H9 (cell line): ENCODE measurements at regions not wholly inside any gene's neighbourhood (a gene's known extent, or its start where the extent isn't known, plus 50 kb on each side); places are given as distances from the start of the nearest gene placed in this dataset.
"Not testable (repeated sequence)": the region's sequence is repeated elsewhere in the genome, so short reads cannot be mapped to it uniquely, and the experiment has no call there.

ENCODE experiments used
- DNase-seq: peaks from one replicate; pipeline ENCODE4 v3.0.0-alpha.2; 2017
- H2AFZ ChIP-seq: one replicate; pipeline ENCODE4 v1.6.1; 2013; ENCODE audit warnings: mild to moderate bottlenecking, low read length, control low read depth, moderate library complexity
- H2AK5ac ChIP-seq: 2 replicates; pipeline ENCODE4 v1.6.1; 2013; ENCODE audit warnings: low read length, control low read depth, mixed read lengths; ENCODE audit not compliant: insufficient read length
- H2BK120ac ChIP-seq: one replicate; pipeline ENCODE4 v1.6.1; 2013; ENCODE audit warnings: low read depth, mild to moderate bottlenecking, low read length, control low read depth, inconsistent platforms; ENCODE audit not compliant: poor library complexity, severe bottlenecking
- H2BK12ac ChIP-seq: 2 replicates; pipeline ENCODE4 v1.6.1; 2013; ENCODE audit warnings: low read length, control low read depth, mixed read lengths, low read depth; ENCODE audit not compliant: insufficient read length
- H2BK15ac ChIP-seq: 2 replicates; pipeline ENCODE4 v1.6.1; 2013; ENCODE audit warnings: low read depth, low read length, control low read depth
- H2BK20ac ChIP-seq: one replicate; pipeline ENCODE4 v1.6.1; 2013; ENCODE audit warnings: low read depth, mild to moderate bottlenecking, low read length, control low read depth, inconsistent platforms; ENCODE audit not compliant: poor library complexity, severe bottlenecking
- H2BK5ac ChIP-seq: 2 replicates; pipeline ENCODE4 v1.6.1; 2013; ENCODE audit warnings: low read length, control low read depth, mixed read lengths; ENCODE audit not compliant: insufficient read length
- H3K14ac ChIP-seq: 2 replicates; pipeline ENCODE4 v1.6.1; 2013; ENCODE audit warnings: low read length, control low read depth; ENCODE audit not compliant: insufficient read depth
- H3K18ac ChIP-seq: 2 replicates; pipeline ENCODE4 v1.6.1; 2013; ENCODE audit warnings: low read depth, mild to moderate bottlenecking, mixed read lengths, low read length, control low read depth; ENCODE audit not compliant: insufficient read length
- H3K23ac ChIP-seq: 2 replicates; pipeline ENCODE4 v1.6.1; 2013; ENCODE audit warnings: low read length, control low read depth, mixed read lengths, low read depth; ENCODE audit not compliant: insufficient read length
- H3K23me2 ChIP-seq: 2 replicates; pipeline ENCODE4 v1.6.1; 2013; ENCODE audit warnings: low read depth, mild to moderate bottlenecking, mixed read lengths, low read length, control low read depth; ENCODE audit not compliant: insufficient read length, poor library complexity, severe bottlenecking
- H3K27ac ChIP-seq: 2 replicates; pipeline ENCODE4 v1.5.1; 2013; ENCODE audit warnings: low read length, control low read depth, mixed read lengths, low read depth; ENCODE audit not compliant: insufficient read length
- H3K27me3 ChIP-seq: 2 replicates; pipeline ENCODE4 v1.6.1; 2013; ENCODE audit warnings: low read length, control low read depth, inconsistent platforms; ENCODE audit not compliant: insufficient read depth
- H3K4ac ChIP-seq: 2 replicates; pipeline ENCODE4 v1.6.1; 2013; ENCODE audit warnings: low read depth, mild to moderate bottlenecking, control low read depth, inconsistent platforms, low read length, moderate library complexity
- H3K4me1 ChIP-seq: 2 replicates; pipeline ENCODE4 v1.6.1; 2013; ENCODE audit warnings: low read length, control low read depth, inconsistent platforms; ENCODE audit not compliant: insufficient read depth
- H3K4me2 ChIP-seq: 2 replicates; pipeline ENCODE4 v1.6.1; 2013; ENCODE audit warnings: low read length, control low read depth, mixed read lengths; ENCODE audit not compliant: insufficient read length, insufficient read depth
- H3K56ac ChIP-seq: 2 replicates; pipeline ENCODE4 v1.6.1; 2013; ENCODE audit warnings: low read depth, mild to moderate bottlenecking, mixed read lengths, low read length, control low read depth; ENCODE audit not compliant: insufficient read length
- H3K79me1 ChIP-seq: 2 replicates; pipeline ENCODE4 v1.6.1; 2013; ENCODE audit warnings: low read depth, mild to moderate bottlenecking, moderate library complexity, low read length, control low read depth, inconsistent platforms; ENCODE audit not compliant: insufficient read depth, poor library complexity, severe bottlenecking
- H3K79me2 ChIP-seq: 2 replicates; pipeline ENCODE4 v1.6.1; 2013; ENCODE audit warnings: low read length, control low read depth, inconsistent platforms; ENCODE audit not compliant: insufficient read depth
- H3K9ac ChIP-seq: 2 replicates; pipeline ENCODE4 v1.6.1; 2013; ENCODE audit warnings: low read length, control low read depth, mixed read lengths; ENCODE audit not compliant: insufficient read length; ENCODE audit errors: extremely low read depth
- H3K9me3 ChIP-seq: one replicate; pipeline ENCODE4 v1.6.1; 2013; ENCODE audit warnings: low read depth, low read length, inconsistent platforms; ENCODE audit not compliant: control insufficient read depth
- H3T11ph ChIP-seq: one replicate; pipeline ENCODE4 v1.6.1; 2013; ENCODE audit warnings: mild to moderate bottlenecking, low read length, control low read depth, inconsistent platforms
- H4K20me1 ChIP-seq: one replicate; pipeline ENCODE4 v1.6.1; 2013; ENCODE audit not compliant: control insufficient read depth, insufficient read length, insufficient read depth
- H4K5ac ChIP-seq: 2 replicates; pipeline ENCODE4 v1.6.1; 2013; ENCODE audit warnings: low read depth, mild to moderate bottlenecking, mixed read lengths, low read length, control low read depth; ENCODE audit not compliant: insufficient read length
- H4K8ac ChIP-seq: replicated peaks from 2 replicates; pipeline ENCODE4 v1.6.1; 2013; ENCODE audit warnings: low read length, control low read depth, mixed read lengths, low read depth; ENCODE audit not compliant: insufficient read length
- H4K91ac ChIP-seq: 2 replicates; pipeline ENCODE4 v1.6.1; 2013; ENCODE audit warnings: low read depth, mild to moderate bottlenecking, moderate library complexity, mixed read lengths, low read length, control low read depth; ENCODE audit not compliant: insufficient read length
- H3K27ac Mint-ChIP-seq, 3 experiments: 2 replicates in 2 of 3; 3 replicates in 1 of 3; pipeline ENCODE4 v1.8.0; 2020 to 2021; ENCODE audit warnings: mixed read lengths in 3 of 3, mild to moderate bottlenecking in 1 of 3, moderate library complexity in 1 of 3
- H3K27me3 Mint-ChIP-seq: 2 replicates; pipeline ENCODE4 v1.8.0; 2021; ENCODE audit warnings: low read depth, mild to moderate bottlenecking, moderate library complexity, mixed read lengths
- H3K36me3 Mint-ChIP-seq, 3 experiments: 2 replicates in 2 of 3; 3 replicates in 1 of 3; pipeline ENCODE4 v1.8.0; 2020 to 2021; ENCODE audit warnings: low read depth in 3 of 3, mixed read lengths in 3 of 3; ENCODE audit not compliant: insufficient read depth in 1 of 3
- H3K4me1 Mint-ChIP-seq, 2 experiments: 2 replicates each; pipeline ENCODE4 v1.8.0; 2020; ENCODE audit warnings: mixed read lengths in 2 of 2
- H3K4me3 Mint-ChIP-seq, 2 experiments: 2 replicates in 1 of 2; 3 replicates in 1 of 2; pipeline ENCODE4 v1.8.0; 2020 to 2021; ENCODE audit warnings: mild to moderate bottlenecking in 2 of 2, mixed read lengths in 2 of 2, moderate library complexity in 1 of 2
- H3K9me3 Mint-ChIP-seq, 2 experiments: 2 replicates in 1 of 2; 3 replicates in 1 of 2; pipeline ENCODE4 v1.8.0; 2020; ENCODE audit warnings: mild to moderate bottlenecking in 2 of 2, mixed read lengths in 2 of 2, moderate library complexity in 1 of 2
- WGBS: extraction: QIAGEN DNeasy Blood & Tissue Kit; methylation state at CpG from one replicate; pipeline ENCODE4 v1.1.7; 2013; ENCODE audit warnings: missing lambda C conversion rate, low lambda C conversion rate, mixed read lengths; ENCODE audit not compliant: insufficient read length; ENCODE audit errors: extremely low coverage; 5-methylcytosine and 5-hydroxymethylcytosine counted together

DNA sequence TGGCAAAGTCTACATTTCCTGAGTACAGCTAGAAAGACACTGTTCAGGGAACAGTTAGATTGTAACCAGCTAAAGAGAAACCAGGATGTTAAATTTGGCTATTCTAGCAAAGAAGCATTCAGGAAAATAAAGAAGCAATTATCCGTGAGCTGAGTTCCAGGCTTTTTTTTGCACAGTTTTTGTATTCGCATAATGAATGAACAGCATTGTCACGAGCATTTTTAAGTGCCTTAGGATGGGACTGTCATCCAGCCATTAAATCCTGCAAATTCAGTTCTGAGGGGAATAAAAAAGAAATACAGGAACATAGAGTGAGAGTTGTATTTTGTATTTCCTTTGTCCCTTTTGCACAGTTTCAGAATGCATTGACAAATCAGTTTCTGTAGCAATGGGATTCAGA, 1302.2 kb downstream of the CDH12 start:
- H4K20me1 ChIP-seq, H3K4me2 ChIP-seq, H3K4ac ChIP-seq, H3K27me3 ChIP-seq, H4K5ac ChIP-seq, H2BK20ac ChIP-seq, H3K79me1 ChIP-seq, H3K27me3 Mint-ChIP-seq, H2BK12ac ChIP-seq, H3K23ac ChIP-seq, H3T11ph ChIP-seq, H3K23me2 ChIP-seq, H2AK5ac ChIP-seq, H3K4me3 Mint-ChIP-seq, H3K36me3 Mint-ChIP-seq, H3K18ac ChIP-seq, H3K14ac ChIP-seq, H3K9me3 ChIP-seq, H3K27ac Mint-ChIP-seq, H4K91ac ChIP-seq, H3K9ac ChIP-seq, H3K79me2 ChIP-seq, H4K8ac ChIP-seq, H2BK15ac ChIP-seq, H2BK5ac ChIP-seq, H2BK120ac ChIP-seq, H3K4me1 ChIP-seq, H3K56ac ChIP-seq, DNase-seq, H3K4me1 Mint-ChIP-seq, H3K9me3 Mint-ChIP-seq, H3K27ac ChIP-seq, H2AFZ ChIP-seq: not testable (repeated sequence)
- WGBS = no CpG with 5 or more reads among the region's 3 CpGs

GRCh38 chr5:21547656-21548055, 1305.5 kb downstream of the CDH12 start:
- H3K23me2 ChIP-seq, H2BK15ac ChIP-seq, H4K5ac ChIP-seq, H3K4me1 ChIP-seq, H3K36me3 Mint-ChIP-seq, H2BK20ac ChIP-seq, DNase-seq, H3T11ph ChIP-seq, H3K56ac ChIP-seq, H4K91ac ChIP-seq, H3K4ac ChIP-seq, H2BK5ac ChIP-seq, H3K79me2 ChIP-seq, H4K8ac ChIP-seq, H3K18ac ChIP-seq, H3K27me3 Mint-ChIP-seq, H2AFZ ChIP-seq, H3K4me2 ChIP-seq, H3K9me3 ChIP-seq, H3K4me3 Mint-ChIP-seq, H2BK120ac ChIP-seq, H3K9me3 Mint-ChIP-seq, H2BK12ac ChIP-seq, H4K20me1 ChIP-seq, H3K4me1 Mint-ChIP-seq, H3K14ac ChIP-seq, H3K27ac Mint-ChIP-seq, H2AK5ac ChIP-seq, H3K27ac ChIP-seq, H3K9ac ChIP-seq, H3K23ac ChIP-seq, H3K27me3 ChIP-seq, H3K79me1 ChIP-seq: not testable (repeated sequence)
- no CpG with 5 or more reads among the region's 2 CpGs for WGBS

GRCh38 chr5:21535114-21535513, 1318.0 kb downstream of the CDH12 start:
- H4K20me1 ChIP-seq, H3K14ac ChIP-seq, H4K5ac ChIP-seq, H2BK20ac ChIP-seq, H3T11ph ChIP-seq, H3K9ac ChIP-seq, H3K27me3 Mint-ChIP-seq, H3K4me2 ChIP-seq, H3K9me3 ChIP-seq, H3K18ac ChIP-seq, H3K23ac ChIP-seq, H2BK5ac ChIP-seq, H3K4me1 Mint-ChIP-seq, H3K27me3 ChIP-seq, H2AFZ ChIP-seq, H3K79me1 ChIP-seq, H3K4ac ChIP-seq, H3K56ac ChIP-seq, H3K79me2 ChIP-seq, DNase-seq, H2BK15ac ChIP-seq, H3K4me3 Mint-ChIP-seq, H3K36me3 Mint-ChIP-seq, H2AK5ac ChIP-seq, H4K8ac ChIP-seq, H3K27ac Mint-ChIP-seq, H3K23me2 ChIP-seq, H2BK120ac ChIP-seq, H4K91ac ChIP-seq, H3K4me1 ChIP-seq, H3K27ac ChIP-seq, H3K9me3 Mint-ChIP-seq, H2BK12ac ChIP-seq: not testable (repeated sequence)
